ENCODE measurements at regions not wholly inside any gene's neighbourhood (a gene's known extent, or its start where the extent isn't known, plus 50 kb on each side); places are given as distances from the start of the nearest gene placed in this dataset.

- no peaks in the 10 kb centered on the region for H3F3A ChIP-seq (replicated peaks; ENCODE audit: insufficient read depth)
- no peaks in the 10 kb centered on the region for H3K9me2 ChIP-seq
- H2AFZ ChIP-seq (ENCODE audit: low read depth), result no peak overlapping the region
- no peak overlapping the region for H3K27ac ChIP-seq (ENCODE audit: low read depth in 2 of 2, low read length in 1 of 2)
- no peaks in the 10 kb centered on the region for H3K79me2 ChIP-seq (ENCODE audit: insufficient read depth)
- H4K20me1 ChIP-seq (ENCODE audit: insufficient read depth), result no peaks in the 10 kb centered on the region
- no peak overlapping the region for H3K9ac ChIP-seq
- no peaks in the 10 kb centered on the region for H3K36me3 ChIP-seq (replicated peaks in 1 of 2; ENCODE audit: control insufficient read depth in 1 of 2, insufficient read depth in 2 of 2, low read length in 1 of 2)
- WGBS (ENCODE audit: low lambda C conversion rate), result 0% methylated on average over 5 of the region's 5 CpGs
- TF ChIP-seq ZBTB33 (IDR thresholded peaks at IDR 0.05; ENCODE audit: borderline replicate concordance, low read depth) (no peak), TEAD4 (IDR thresholded peaks at IDR 0.05; ENCODE audit: borderline replicate concordance, insufficient read depth) (no peak), MXI1 (IDR thresholded peaks at IDR 0.05; ENCODE audit: low read depth, low read length) (no peak), USF2 (IDR thresholded peaks at IDR 0.05; ENCODE audit: borderline replicate concordance, low read depth, low read length) (no peak), CHD2 (IDR thresholded peaks at IDR 0.05; ENCODE audit: low read length, partially characterized antibody) (no peak), TAF1 (IDR thresholded peaks at IDR 0.05; ENCODE audit: borderline replicate concordance, low read depth, low read length) (no peak), GATA2 (CRISPR knock-in tag; IDR thresholded peaks at IDR 0.05) (no peak), FOSL2 (IDR thresholded peaks at IDR 0.05; ENCODE audit: borderline replicate concordance, low read depth) (no peak), NFIC (IDR thresholded peaks at IDR 0.05; ENCODE audit: borderline replicate concordance) (no peak), GABPA (IDR thresholded peaks at IDR 0.05; ENCODE audit: low read depth) (no peak), NRF1 (IDR thresholded peaks at IDR 0.05; ENCODE audit: low read depth, low read length) (no peak), MAX (IDR thresholded peaks at IDR 0.05; ENCODE audit: low read depth) (no peak), RAD21 (IDR thresholded peaks at IDR 0.05; ENCODE audit: low read length) (no peak), YY1 (IDR thresholded peaks at IDR 0.05; ENCODE audit: low read depth) (no peak), JUND (IDR thresholded peaks at IDR 0.05) (no peak), PBX3 (IDR thresholded peaks at IDR 0.05) (no peak), RXRA (IDR thresholded peaks at IDR 0.05; ENCODE audit: borderline replicate concordance, low read depth) (no peak)
- POLR2A ChIA-PET, result no interaction called here
- H3K4me1 ChIP-seq (ENCODE audit: control insufficient read depth in 1 of 2, insufficient read depth in 2 of 2, low read depth in 1 of 2, low read length in 1 of 2), result no peaks in the 10 kb centered on the region
- H3K4me3 ChIP-seq (ENCODE audit: low read depth in 2 of 2, low read length in 1 of 2), result no peak overlapping the region
- DNase-seq, result no peak
- CTCF ChIA-PET, result interaction anchor here (0.6 kb wide), 1 partner anchor 16 kb away, joined by 3 read pairs; no protein-coding TSS in a partner anchor
- no peaks in the 10 kb centered on the region; the same call in 1 of the 2 replicates for H3K27me3 ChIP-seq (ENCODE audit: insufficient read depth)
- no peaks in the 10 kb centered on the region for H3K9me3 ChIP-seq
- no peak overlapping the region for H3K4me2 ChIP-seq
These were observed 63.0 kb upstream of the DSC1 start for GRCh38 chr18:31225668-31226067.
